A673 (cell line): ENCODE measurements at regions not wholly inside any gene's neighbourhood (a gene's known extent, or its start where the extent isn't known, plus 50 kb on each side); places are given as distances from the start of the nearest gene placed in this dataset.

Source experiments
- BruUV-seq: library from RNA; stranded (reverse); fragments of 400-500 nt; replicated peaks from 2 replicates; lab custom pipeline; 2021; lab: Mats Ljungman, UMichigan
- CTCF ChIA-PET: fragments of 300-600 bp; sonication (Branson Sonifier 250); formaldehyde crosslinking; loops from one replicate; lab custom pipeline; 2022; ENCODE audit warnings: antibody characterized with exemption; lab: Charles Lee
- POLR2A ChIA-PET: fragments of 300-600 bp; sonication (Branson Sonifier 250); formaldehyde crosslinking; loops from one replicate; lab custom pipeline; 2022; ENCODE audit warnings: antibody characterized with exemption; ENCODE audit not compliant: low non-redundant PET; lab: Charles Lee
- DNase-seq: peaks from one replicate; pipeline ENCODE4 v3.0.0-alpha.2; 2015; ENCODE audit warnings: low spot score
- H3K27ac ChIP-seq: fragments of 200-600 bp; sonication (generic); 2 replicates; pipeline ENCODE4 v1.5.1; 2016; ENCODE audit warnings: mixed run types, low read depth, mild to moderate bottlenecking, mixed read lengths, antibody characterized with exemption, low read length; ENCODE audit not compliant: poor library complexity, severe bottlenecking
- H3K27me3 ChIP-seq: fragments of 200-600 bp; sonication (generic); replicated peaks from 2 replicates; pipeline ENCODE4 v1.6.1; 2017; ENCODE audit warnings: mixed run types, low read depth, mild to moderate bottlenecking, mixed read lengths, antibody characterized with exemption, low read length; ENCODE audit not compliant: insufficient read depth, poor library complexity
- H3K36me3 ChIP-seq: fragments of 200-600 bp; sonication (generic); 2 replicates; pipeline ENCODE4 v1.6.1; 2016; ENCODE audit warnings: mixed run types, mild to moderate bottlenecking, mixed read lengths, antibody characterized with exemption, low read length; ENCODE audit not compliant: insufficient read depth, poor library complexity, severe bottlenecking
- H3K4me1 ChIP-seq: fragments of 200-600 bp; sonication (generic); 2 replicates; pipeline ENCODE4 v1.6.1; 2017; ENCODE audit warnings: mixed run types, mild to moderate bottlenecking, mixed read lengths, antibody characterized with exemption, low read length; ENCODE audit not compliant: insufficient read depth, poor library complexity, severe bottlenecking
- H3K4me3 ChIP-seq: fragments of 200-600 bp; sonication (generic); 2 replicates; pipeline ENCODE4 v1.5.1; 2016; ENCODE audit warnings: low read depth, mixed run types, mild to moderate bottlenecking, mixed read lengths, low read length; ENCODE audit not compliant: poor library complexity, severe bottlenecking
- H3K9me3 ChIP-seq: fragments of 200-600 bp; sonication (generic); 2 replicates; pipeline ENCODE4 v1.6.1; 2016; ENCODE audit warnings: mixed run types, low read depth, mild to moderate bottlenecking, mixed read lengths, antibody characterized with exemption, low read length; ENCODE audit not compliant: poor library complexity, severe bottlenecking
- CTCF ChIP-seq: fragments of 300-800, 200-600 bp; sonication (generic); conservative IDR thresholded peaks from 2 replicates; pipeline ENCODE4 v1.5.1; 2017; ENCODE audit warnings: low read depth, mild to moderate bottlenecking, antibody characterized with exemption, low read length, moderate library complexity, mixed read lengths
- EZH2 ChIP-seq: fragments of 200-600 bp; sonication (generic); IDR thresholded peaks from 2 replicates; pipeline ENCODE4 v1.6.1; 2017; ENCODE audit warnings: borderline replicate concordance, low read depth, mild to moderate bottlenecking, mixed read lengths, antibody characterized with exemption, low read length; ENCODE audit not compliant: poor library complexity, severe bottlenecking
- intact Hi-C: fragments of 100-400 bp; cut with micrococcal nuclease; formaldehyde crosslinking; loops from one replicate; pipeline ENCODE4 v1.10.0; 2022; ENCODE audit not compliant: unreplicated experiment

- POLR2A ChIA-PET = no interaction called here
- TF ChIP-seq CTCF (no peak), EZH2 (no peak)
- no TSS peak for BruUV-seq
- Histone ChIP-seq H3K36me3 (no peaks in the 10 kb centered on the region), H3K9me3 (peaks cover 15% of the 10 kb centered on the region), H3K27ac (no peak overlapping the region), H3K4me3 (no peak overlapping the region), H3K27me3 (no peaks in the 10 kb centered on the region), H3K4me1 (peaks cover 20% of the 10 kb centered on the region)
- CTCF ChIA-PET = no interaction called here
- intact Hi-C loops = loop anchor here (2.0 kb wide), 1 partner anchor 43 kb away; no protein-coding TSS in a partner anchor
- DNase-seq = no peak
Observed at GRCh38 chr9:134995792-134996120, 78.0 kb upstream of the FCN1 start.

GRCh38 chr9:134996591-134997530 is 79.1 kb upstream of the FCN1 start:
- intact Hi-C loops = loop anchor here (2.0 kb wide), 1 partner anchor 44 kb away; no protein-coding TSS in a partner anchor
- ChIA-PET CTCF (no interaction called here), POLR2A (no interaction called here)
- no peaks in the 10 kb centered on the region for H3K36me3 ChIP-seq
- H3K9me3 ChIP-seq = peaks cover 25% of the 10 kb centered on the region
- H3K27ac ChIP-seq = no peak overlapping the region
- no peaks in the 10 kb centered on the region for H3K27me3 ChIP-seq
- no TSS peak for BruUV-seq
- peaks cover 20% of the 10 kb centered on the region for H3K4me1 ChIP-seq
- H3K4me3 ChIP-seq = no peak overlapping the region
- TF ChIP-seq EZH2 (no peak), CTCF (no peak)
- DNase-seq = no peak

- ChIA-PET CTCF (no interaction called here), POLR2A (no interaction called here)
- no peak for DNase-seq
- no peaks in the 10 kb centered on the region for H3K36me3 ChIP-seq
- no peaks in the 10 kb centered on the region for H3K27me3 ChIP-seq
- no peak for TF ChIP-seq EZH2
- no peak for TF ChIP-seq CTCF
- H3K4me1 ChIP-seq = no peaks in the 10 kb centered on the region
- no TSS peak for BruUV-seq
- H3K27ac ChIP-seq = no peak overlapping the region
- no peak overlapping the region for H3K4me3 ChIP-seq
- peaks cover 25% of the 10 kb centered on the region for H3K9me3 ChIP-seq
- intact Hi-C loops = no loop called here
Observed at GRCh38 chr9:135000647-135001245, 83.0 kb upstream of the FCN1 start.
